SK-N-SH treated with all-trans-retinoic acid at 6 μM for 48 hours (cell line): ENCODE measurements at regions not wholly inside any gene's neighbourhood (a gene's known extent, or its start where the extent isn't known, plus 50 kb on each side); places are given as distances from the start of the nearest gene placed in this dataset.

Experiments
- ATAC-seq: fragments of 200-7000 bp; cut with Tn5 transposase; 3 replicates; pipeline ENCODE4 v1.9.1; 2020; ENCODE audit warnings: mild to moderate bottlenecking, moderate library complexity
- ARNTL ChIP-seq: fragments of 450-650 bp; formaldehyde crosslinking; IDR thresholded peaks from 2 replicates; pipeline ENCODE4 v1.5.0; 2020; ENCODE audit warnings: low read depth, mild to moderate bottlenecking, moderate library complexity, borderline replicate concordance
- BACH2 ChIP-seq: fragments of 250-450 bp; sonication (Bioruptor Pico); IDR thresholded peaks from 2 replicates; pipeline ENCODE4 v1.9.0; 2021; ENCODE audit warnings: mild to moderate bottlenecking, borderline replicate concordance
- CREB5 ChIP-seq: fragments of 250-450 bp; sonication (Bioruptor Pico); IDR thresholded peaks from 2 replicates; pipeline ENCODE4 v1.5.1; 2020; ENCODE audit warnings: low read depth, mild to moderate bottlenecking, moderate library complexity
- CSDC2 ChIP-seq: fragments of 250-450 bp; sonication (Bioruptor Pico); IDR thresholded peaks from 2 replicates; pipeline ENCODE4 v1.5.0; 2020; ENCODE audit warnings: mild to moderate bottlenecking, moderate library complexity
- CSRNP3 ChIP-seq: fragments of 250-450 bp; sonication (Bioruptor Pico); IDR thresholded peaks from 2 replicates; pipeline ENCODE4 v1.5.1; 2021; ENCODE audit warnings: mild to moderate bottlenecking, moderate library complexity
- ESRRG ChIP-seq: fragments of 250-450 bp; sonication (Bioruptor Pico); IDR thresholded peaks from 2 replicates; pipeline ENCODE4 v1.6.1; 2021; ENCODE audit warnings: mild to moderate bottlenecking
- GLIS3 ChIP-seq: fragments of 250-450 bp; sonication (Bioruptor Pico); IDR thresholded peaks from 2 replicates; pipeline ENCODE4 v1.5.0; 2020; ENCODE audit warnings: mild to moderate bottlenecking, moderate library complexity
- ISL1 ChIP-seq: fragments of 250-450 bp; sonication (Bioruptor Pico); IDR thresholded peaks from 2 replicates; pipeline ENCODE4 v2.1.2; 2022; ENCODE audit warnings: mild to moderate bottlenecking, moderate library complexity
- OSR1 ChIP-seq: fragments of 250-450 bp; sonication (Bioruptor Pico); IDR thresholded peaks from 2 replicates; pipeline ENCODE4 v1.8.0; 2022; ENCODE audit warnings: moderate library complexity, mild to moderate bottlenecking, inconsistent platforms
- PATZ1 ChIP-seq: fragments of 250-450 bp; sonication (Bioruptor Pico); IDR thresholded peaks from 2 replicates; pipeline ENCODE4 v1.8.0; 2020; ENCODE audit warnings: mild to moderate bottlenecking, moderate library complexity, borderline replicate concordance
- POU6F1 ChIP-seq: fragments of 250-450 bp; sonication (Bioruptor Pico); IDR thresholded peaks from 2 replicates; pipeline ENCODE4 v1.8.0; 2021; ENCODE audit warnings: low read depth, mild to moderate bottlenecking, moderate library complexity, borderline replicate concordance
- PPARA ChIP-seq: fragments of 250-450 bp; sonication (Bioruptor Pico); IDR thresholded peaks from 2 replicates; pipeline ENCODE4 v1.5.0; 2020; ENCODE audit warnings: mild to moderate bottlenecking, borderline replicate concordance
- RARB ChIP-seq: fragments of 250-450 bp; sonication (Bioruptor Pico); IDR thresholded peaks from 2 replicates; pipeline ENCODE4 v1.8.0; 2021; ENCODE audit warnings: mild to moderate bottlenecking, moderate library complexity
- SNAI2 ChIP-seq: fragments of 250-450 bp; sonication (Bioruptor Pico); IDR thresholded peaks from 2 replicates; pipeline ENCODE4 v1.5.0; 2020; ENCODE audit warnings: mild to moderate bottlenecking, moderate library complexity
- TCF4 ChIP-seq: fragments of 250-450 bp; sonication (Bioruptor Pico); IDR thresholded peaks from 2 replicates; pipeline ENCODE4 v1.8.0; 2021; ENCODE audit warnings: mild to moderate bottlenecking, moderate library complexity, borderline replicate concordance
- TOX ChIP-seq: fragments of 250-450 bp; sonication (Bioruptor Pico); IDR thresholded peaks from 2 replicates; pipeline ENCODE4 v1.8.0; 2021; ENCODE audit warnings: mild to moderate bottlenecking, moderate library complexity, borderline replicate concordance
- ZC3H10 ChIP-seq: fragments of 250-450 bp; sonication (Bioruptor Pico); IDR thresholded peaks from 2 replicates; pipeline ENCODE4 v1.5.1; 2021; ENCODE audit warnings: mild to moderate bottlenecking, moderate library complexity
- ZFP3 ChIP-seq: fragments of 250-450 bp; sonication (Bioruptor Pico); IDR thresholded peaks from 2 replicates; pipeline ENCODE4 v1.5.0; 2020; ENCODE audit warnings: mild to moderate bottlenecking, moderate library complexity
- ZFP30 ChIP-seq: fragments of 450-650 bp; formaldehyde crosslinking; IDR thresholded peaks from 2 replicates; pipeline ENCODE4 v1.5.0; 2022; ENCODE audit warnings: mild to moderate bottlenecking, moderate library complexity
- ZNF565 ChIP-seq: fragments of 450-650 bp; formaldehyde crosslinking; conservative IDR thresholded peaks from 2 replicates; pipeline ENCODE4 v1.5.0; 2020; ENCODE audit warnings: low read depth, mild to moderate bottlenecking, moderate library complexity
- ZNF70 ChIP-seq: fragments of 450-650 bp; formaldehyde crosslinking; IDR thresholded peaks from 2 replicates; pipeline ENCODE4 v1.5.0; 2020; ENCODE audit warnings: mild to moderate bottlenecking, moderate library complexity
- ZNF8 ChIP-seq: fragments of 450-650 bp; formaldehyde crosslinking; IDR thresholded peaks from 2 replicates; pipeline ENCODE4 v1.5.0; 2020; ENCODE audit warnings: mild to moderate bottlenecking, moderate library complexity

GRCh38 chr7:81138870-81139269 lies 220.0 kb upstream of the SEMA3C start:
- ATAC-seq = peak; percentile 61
- TF ChIP-seq CSRNP3 (CRISPR knock-in tag) (no peak), POU6F1 (CRISPR knock-in tag) (no peak), ESRRG (CRISPR knock-in tag) (no peak), ZFP30 (no peak), ZNF8 (no peak), ISL1 (CRISPR knock-in tag) (no peak), PPARA (CRISPR knock-in tag) (no peak), RARB (CRISPR knock-in tag) (no peak)
- TF ChIP-seq, all 23 proteins: peak for 0

- ATAC-seq = no peak
- no peak for TF ChIP-seq ARNTL (CRISPR knock-in tag)
Observed at GRCh38 chr7:81135324-81135723, 216.5 kb upstream of the SEMA3C start.

GRCh38 chr7:81128011-81128410 lies 209.2 kb upstream of the SEMA3C start:
- no peak for TF ChIP-seq CSDC2 (CRISPR knock-in tag)
- ATAC-seq = no peak

GRCh38 chr7:81120803-81121202 lies 202.0 kb upstream of the SEMA3C start:
- no peak for ATAC-seq
- TF ChIP-seq ZC3H10 (CRISPR knock-in tag) (no peak), CSDC2 (CRISPR knock-in tag) (no peak), PPARA (CRISPR knock-in tag) (no peak), ZNF70 (no peak), TOX (CRISPR knock-in tag) (no peak), RARB (CRISPR knock-in tag) (no peak), GLIS3 (no peak), CREB5 (no peak), ZNF565 (no peak), ZNF8 (no peak), TCF4 (no peak), ESRRG (CRISPR knock-in tag) (no peak), ARNTL (CRISPR knock-in tag) (no peak), SNAI2 (CRISPR knock-in tag) (no peak), PATZ1 (CRISPR knock-in tag) (no peak), ZFP30 (no peak), POU6F1 (CRISPR knock-in tag) (no peak)

- TF ChIP-seq ZNF8 = no peak
- no peak for TF ChIP-seq ZFP3
- no peak for TF ChIP-seq OSR1
- TF ChIP-seq RARB (CRISPR knock-in tag) = no peak
- TF ChIP-seq CREB5 = no peak
- TF ChIP-seq BACH2 (CRISPR knock-in tag) = no peak
- TF ChIP-seq TOX (CRISPR knock-in tag) = no peak
- TF ChIP-seq POU6F1 (CRISPR knock-in tag) = no peak
- TF ChIP-seq CSRNP3 (CRISPR knock-in tag) = no peak
- TF ChIP-seq ZNF565 = no peak
- no peak for TF ChIP-seq ZFP30
- TF ChIP-seq ESRRG (CRISPR knock-in tag) = no peak
- no peak for TF ChIP-seq ZC3H10 (CRISPR knock-in tag)
- no peak for TF ChIP-seq TCF4
- no peak for ATAC-seq
Observed at GRCh38 chr7:81120111-81120510, 201.3 kb upstream of the SEMA3C start.
